ENCODE measurements at regions not wholly inside any gene's neighbourhood (a gene's known extent, or its start where the extent isn't known, plus 50 kb on each side); places are given as distances from the start of the nearest gene placed in this dataset.
"Not testable (repeated sequence)": the region's sequence is repeated elsewhere in the genome, so short reads cannot be mapped to it uniquely, and the experiment has no call there.

DNA sequence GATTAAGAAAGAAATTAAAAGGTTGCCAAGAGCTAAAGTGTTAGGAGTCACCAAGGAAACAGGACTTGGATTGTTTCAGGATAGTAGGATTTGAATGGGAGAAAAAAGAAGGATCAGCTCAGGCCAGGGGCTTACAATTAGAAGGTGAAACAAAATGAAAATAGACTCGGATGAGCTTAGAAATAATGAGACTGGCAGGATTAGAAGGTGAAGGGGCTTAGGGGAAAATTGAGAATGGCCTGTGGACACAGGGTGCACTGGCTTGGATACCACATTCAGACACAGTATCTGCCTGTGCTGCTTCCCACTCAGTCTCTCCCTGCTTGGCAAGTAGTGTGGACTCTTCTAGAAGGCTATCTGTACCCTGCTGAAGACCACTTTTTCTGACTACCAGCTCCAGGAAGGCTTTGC is 206.1 kb upstream of the ATP10A start:
- H3K36me3 ChIP-seq = no peaks in the 10 kb centered on the region
- no peak overlapping the region for H3K27ac ChIP-seq (replicated peaks)
- H3K9me3 ChIP-seq (replicated peaks) = no peaks in the 10 kb centered on the region
- TF ChIP-seq, protein P1, sequence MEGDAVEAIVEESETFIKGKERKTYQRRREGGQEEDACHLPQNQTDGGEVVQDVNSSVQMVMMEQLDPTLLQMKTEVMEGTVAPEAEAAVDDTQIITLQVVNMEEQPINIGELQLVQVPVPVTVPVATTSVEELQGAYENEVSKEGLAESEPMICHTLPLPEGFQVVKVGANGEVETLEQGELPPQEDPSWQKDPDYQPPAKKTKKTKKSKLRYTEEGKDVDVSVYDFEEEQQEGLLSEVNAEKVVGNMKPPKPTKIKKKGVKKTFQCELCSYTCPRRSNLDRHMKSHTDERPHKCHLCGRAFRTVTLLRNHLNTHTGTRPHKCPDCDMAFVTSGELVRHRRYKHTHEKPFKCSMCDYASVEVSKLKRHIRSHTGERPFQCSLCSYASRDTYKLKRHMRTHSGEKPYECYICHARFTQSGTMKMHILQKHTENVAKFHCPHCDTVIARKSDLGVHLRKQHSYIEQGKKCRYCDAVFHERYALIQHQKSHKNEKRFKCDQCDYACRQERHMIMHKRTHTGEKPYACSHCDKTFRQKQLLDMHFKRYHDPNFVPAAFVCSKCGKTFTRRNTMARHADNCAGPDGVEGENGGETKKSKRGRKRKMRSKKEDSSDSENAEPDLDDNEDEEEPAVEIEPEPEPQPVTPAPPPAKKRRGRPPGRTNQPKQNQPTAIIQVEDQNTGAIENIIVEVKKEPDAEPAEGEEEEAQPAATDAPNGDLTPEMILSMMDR (IDR thresholded peaks at IDR 0.05; ENCODE audit: borderline replicate concordance) = no peak
- no peaks in the 10 kb centered on the region for H3K4me1 ChIP-seq
- no peak for DNase-seq
- no peak overlapping the region for H3K4me3 ChIP-seq
- H3K27me3 ChIP-seq (ENCODE audit: low read depth) = peaks cover 44% of the 10 kb centered on the region
- intact Hi-C loops (cut with micrococcal nuclease) = no loop called here

DNA sequence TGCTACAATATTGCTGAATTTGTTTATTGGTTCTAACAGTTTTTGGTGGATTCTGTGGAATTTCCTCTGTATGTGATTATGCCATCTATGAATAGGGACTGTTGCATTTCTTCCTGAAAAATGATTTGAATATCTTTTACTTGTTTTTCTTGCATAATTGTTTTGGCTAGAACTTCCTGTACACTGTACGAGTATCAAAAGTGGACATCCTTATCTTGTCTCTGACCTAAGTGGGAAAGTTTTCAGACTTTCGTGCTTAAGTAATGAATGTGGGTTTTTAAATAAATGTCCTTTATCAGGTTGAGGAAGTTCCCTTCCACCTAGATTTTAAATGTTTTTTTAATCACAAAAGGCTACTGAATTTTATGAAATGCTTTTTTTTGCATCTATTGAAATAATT is 203.8 kb upstream of the ATP10A start:
- H3K27me3 ChIP-seq (ENCODE audit: low read depth) = peaks cover 23% of the 10 kb centered on the region
- TF ChIP-seq, protein P1 (IDR thresholded peaks at IDR 0.05; ENCODE audit: borderline replicate concordance) = no peak
- H3K9me3 ChIP-seq (replicated peaks) = no peaks in the 10 kb centered on the region
- DNase-seq = no peak
- no peak overlapping the region for H3K4me3 ChIP-seq
- H3K36me3 ChIP-seq = no peaks in the 10 kb centered on the region
- no peak overlapping the region for H3K27ac ChIP-seq (replicated peaks)
- intact Hi-C loops (cut with micrococcal nuclease) = no loop called here
- H3K4me1 ChIP-seq = no peaks in the 10 kb centered on the region

DNA sequence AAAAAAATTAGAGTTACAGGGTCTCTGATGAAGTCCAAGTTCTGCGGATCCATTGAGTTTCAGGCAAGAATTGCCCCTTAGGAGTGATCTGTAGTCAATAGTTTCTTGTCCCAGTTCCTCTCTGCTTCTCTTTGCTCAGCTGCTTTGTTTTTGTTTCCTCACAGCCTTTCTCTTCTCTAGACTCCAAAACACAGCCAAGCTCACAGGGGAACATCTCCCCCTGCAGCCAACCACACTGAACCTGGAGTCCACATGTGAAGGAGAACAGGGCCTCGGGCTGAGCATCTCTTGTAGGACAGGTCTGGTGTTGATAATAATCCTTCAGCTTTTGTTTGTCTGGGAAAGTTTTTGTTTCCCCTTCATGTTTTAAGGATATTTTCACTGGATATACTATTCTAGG is 202.6 kb upstream of the ATP10A start:
- Histone ChIP-seq H3K9me3 (replicated peaks) (no peaks in the 10 kb centered on the region), H3K27ac (replicated peaks) (no peak overlapping the region), H3K36me3 (no peaks in the 10 kb centered on the region), H3K4me3 (no peak overlapping the region), H3K27me3 (ENCODE audit: low read depth) (peaks cover 11% of the 10 kb centered on the region), H3K4me1 (no peaks in the 10 kb centered on the region)
- intact Hi-C loops (cut with micrococcal nuclease) = no loop called here
- TF ChIP-seq, protein P1 (IDR thresholded peaks at IDR 0.05; ENCODE audit: borderline replicate concordance) = no peak
- no peak for DNase-seq

DNA sequence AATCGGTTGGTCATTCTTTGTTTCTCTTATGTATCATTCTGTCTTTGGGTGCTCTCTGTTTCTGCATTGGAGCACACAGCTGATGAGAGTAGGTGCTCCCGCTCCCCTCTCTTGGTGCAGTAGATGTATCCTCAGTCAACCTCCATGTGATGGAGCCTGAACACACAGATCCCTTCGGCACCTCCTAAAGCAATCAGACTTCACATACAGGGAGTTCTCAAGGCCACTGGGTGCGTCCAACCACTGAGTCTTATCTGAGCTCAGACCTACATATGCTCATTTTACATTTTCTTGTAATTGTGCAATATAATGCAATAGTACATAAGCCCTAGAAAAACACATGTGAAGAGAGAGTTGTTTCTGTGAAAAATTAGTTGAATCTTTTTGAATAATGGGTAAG is 198.1 kb upstream of the ATP10A start:
- Histone ChIP-seq H3K27me3 (ENCODE audit: low read depth) (no peaks in the 10 kb centered on the region), H3K36me3 (no peaks in the 10 kb centered on the region), H3K4me3 (no peak overlapping the region), H3K4me1 (no peaks in the 10 kb centered on the region), H3K27ac (replicated peaks) (no peak overlapping the region), H3K9me3 (replicated peaks) (peaks cover 13% of the 10 kb centered on the region)
- intact Hi-C loops (cut with micrococcal nuclease) = no loop called here
- TF ChIP-seq, protein P1 (IDR thresholded peaks at IDR 0.05; ENCODE audit: borderline replicate concordance) = no peak
- DNase-seq = no peak

DNA sequence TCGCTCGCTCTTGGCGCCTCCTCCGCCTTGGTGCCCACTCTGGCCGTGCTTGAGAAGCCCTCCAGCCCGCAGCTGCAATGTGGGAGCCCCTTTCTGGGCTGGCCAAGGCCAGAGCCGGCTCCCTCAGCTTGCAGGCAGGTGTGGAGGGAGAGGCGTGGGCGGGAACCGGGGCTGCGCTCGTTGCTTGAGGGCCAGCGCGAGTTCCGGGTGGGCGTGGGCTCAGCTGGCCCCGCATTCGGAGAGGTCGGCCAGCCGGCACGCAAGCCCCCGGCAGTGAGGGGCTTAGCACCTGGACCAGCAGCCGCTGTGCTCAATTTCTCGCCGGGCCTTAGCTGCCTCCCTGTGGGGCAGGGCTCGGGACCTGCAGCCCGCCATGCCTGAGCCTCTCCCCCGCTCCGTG is 193.6 kb upstream of the ATP10A start:
- Histone ChIP-seq H3K9me3 (replicated peaks) (peaks cover 13% of the 10 kb centered on the region), H3K27me3 (ENCODE audit: low read depth) (peaks cover 23% of the 10 kb centered on the region)
- H3K27ac ChIP-seq (replicated peaks); H3K4me3 ChIP-seq; H3K36me3 ChIP-seq; DNase-seq; H3K4me1 ChIP-seq; intact Hi-C loops (cut with micrococcal nuclease): not testable (repeated sequence)

DNA sequence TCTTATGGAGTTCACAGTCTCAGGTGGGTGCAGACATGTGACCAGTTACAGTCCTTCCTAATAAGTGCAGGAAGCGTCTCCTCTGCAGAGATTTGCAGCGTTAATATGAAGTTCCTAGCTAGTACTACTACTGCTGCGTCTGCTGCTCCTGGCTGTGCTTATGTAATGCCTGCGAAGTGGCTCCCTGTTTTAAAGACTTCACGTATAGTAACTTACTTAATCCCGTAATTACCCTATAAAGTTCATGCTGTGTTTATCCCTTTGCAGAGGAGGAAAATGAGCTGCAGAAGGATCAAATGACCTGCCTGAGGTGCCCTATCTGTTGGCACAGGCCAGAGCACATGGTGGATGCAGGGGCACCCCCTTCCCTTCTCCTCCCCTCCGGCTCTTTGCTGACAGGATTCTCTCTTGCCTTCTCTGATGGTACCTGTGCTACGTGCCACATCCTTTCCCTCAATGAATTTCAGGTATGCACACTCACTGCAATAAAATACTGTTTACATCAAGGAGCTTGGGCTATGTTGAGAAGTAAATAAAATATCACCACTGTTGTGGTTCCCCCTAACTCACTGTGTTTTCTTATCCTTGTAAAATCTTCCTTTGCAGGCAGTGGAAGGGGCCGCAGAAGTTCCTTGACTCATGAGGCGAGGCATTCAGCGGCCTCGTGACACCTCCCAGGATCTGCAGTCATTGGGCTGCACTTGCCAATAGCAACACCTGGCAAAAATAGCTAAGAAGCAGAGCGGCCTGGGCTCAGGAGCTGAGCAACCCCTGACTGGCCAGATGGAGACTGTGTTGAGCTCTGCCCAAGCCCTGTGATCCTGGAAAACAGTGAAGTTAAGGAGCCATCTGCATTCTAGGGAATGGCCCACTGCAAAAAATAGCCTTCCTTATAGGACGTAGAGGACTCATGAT is 188.9 kb upstream of the ATP10A start:
- Histone ChIP-seq H3K4me1 (no peaks in the 10 kb centered on the region), H3K27me3 (ENCODE audit: low read depth) (peaks cover 23% of the 10 kb centered on the region), H3K4me3 (no peak overlapping the region), H3K36me3 (no peaks in the 10 kb centered on the region), H3K27ac (replicated peaks) (no peak overlapping the region), H3K9me3 (replicated peaks) (no peaks in the 10 kb centered on the region)
- TF ChIP-seq, protein P1 (IDR thresholded peaks at IDR 0.05; ENCODE audit: borderline replicate concordance) = no peak
- intact Hi-C loops (cut with micrococcal nuclease) = no loop called here
- DNase-seq = no peak

All from left ventricle myocardium inferior (tissue), 1 donor.